ENCODE measurements at regions not wholly inside any gene's neighbourhood (a gene's known extent, or its start where the extent isn't known, plus 50 kb on each side); places are given as distances from the start of the nearest gene placed in this dataset.

- TF ChIP-seq CTCF (IDR thresholded peaks at IDR 0.05): no peak
- no peak for TF ChIP-seq MEF2A (IDR thresholded peaks at IDR 0.05; ENCODE audit: borderline replicate concordance, low read depth)
Observed at GRCh38 chr7:32400676-32401075, 89.5 kb downstream of the LSM5 start.

All from SK-N-SH (cell line).